ENCODE measurements at regions not wholly inside any gene's neighbourhood (a gene's known extent, or its start where the extent isn't known, plus 50 kb on each side); places are given as distances from the start of the nearest gene placed in this dataset.
"Not testable (repeated sequence)": the region's sequence is repeated elsewhere in the genome, so short reads cannot be mapped to it uniquely, and the experiment has no call there.

DNA sequence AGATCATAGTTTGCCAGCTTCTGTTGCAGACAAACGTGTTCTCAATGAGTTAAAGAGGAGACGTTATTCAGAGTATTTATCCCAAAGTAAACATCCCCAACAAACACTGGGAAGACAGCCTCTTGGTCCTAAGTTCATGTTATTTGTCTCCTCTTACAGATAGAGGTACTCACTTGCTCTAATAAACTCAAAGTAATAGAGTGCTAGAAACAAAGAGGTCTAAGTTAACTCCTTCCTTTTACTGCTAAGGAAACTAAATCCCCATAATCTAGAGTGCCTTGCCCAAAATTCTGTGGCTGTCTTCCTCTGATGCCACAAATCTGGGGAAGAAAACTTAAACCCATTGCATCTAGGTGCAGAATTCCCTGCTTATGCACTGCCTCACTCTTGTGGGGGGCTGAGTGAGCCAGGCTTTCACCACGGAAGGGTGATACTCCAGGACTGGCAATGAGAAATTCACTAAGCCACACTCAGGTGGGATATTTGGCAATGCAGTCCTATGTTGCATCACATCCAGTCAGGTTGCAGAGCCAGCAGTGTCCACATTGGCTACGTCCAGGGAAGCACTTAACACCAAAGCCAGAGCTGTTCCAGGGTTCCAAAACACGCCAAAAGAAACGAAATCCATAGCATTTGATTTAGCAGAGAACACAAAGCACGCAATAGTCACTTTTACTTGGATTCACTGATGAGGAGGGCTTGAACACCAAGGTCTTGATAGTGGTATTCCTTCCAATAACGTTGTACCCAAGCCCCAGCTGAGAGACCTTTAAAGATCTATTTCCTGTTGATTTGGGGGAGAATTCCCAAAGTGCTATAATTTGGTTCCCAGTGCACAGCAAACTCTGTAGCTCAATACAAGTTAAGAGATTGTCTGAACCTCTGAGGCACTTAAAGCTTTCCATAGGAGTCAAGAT lies 81.0 kb upstream of the FOXQ1 start:
- DNase-seq (ENCODE audit: low read depth) = no peak

- DNase-seq (ENCODE audit: low read depth) = no peak
These were observed 81.6 kb upstream of the FOXQ1 start for GRCh38 chr6:1230281-1230680.

DNA sequence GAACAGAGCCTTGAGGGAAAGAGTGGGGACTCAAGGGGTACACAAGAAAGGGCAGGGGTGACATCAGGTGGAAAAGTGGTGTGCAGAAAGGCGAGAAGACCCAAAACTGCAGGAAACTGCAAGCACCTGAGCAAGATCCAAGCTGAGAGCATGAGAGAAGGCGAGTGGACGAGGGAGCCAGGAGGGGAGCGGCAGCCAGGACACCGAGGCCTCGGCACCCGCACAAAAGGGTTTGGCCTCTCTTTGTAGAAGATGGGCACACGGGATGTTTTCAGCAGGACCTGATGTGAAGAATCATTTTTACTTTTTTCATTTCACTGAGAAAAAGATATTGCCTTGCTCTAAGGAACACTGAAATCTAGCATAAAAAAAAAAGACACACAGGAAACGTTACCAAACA lies 82.1 kb upstream of the FOXQ1 start:
- no peak for DNase-seq (ENCODE audit: low read depth)

DNA sequence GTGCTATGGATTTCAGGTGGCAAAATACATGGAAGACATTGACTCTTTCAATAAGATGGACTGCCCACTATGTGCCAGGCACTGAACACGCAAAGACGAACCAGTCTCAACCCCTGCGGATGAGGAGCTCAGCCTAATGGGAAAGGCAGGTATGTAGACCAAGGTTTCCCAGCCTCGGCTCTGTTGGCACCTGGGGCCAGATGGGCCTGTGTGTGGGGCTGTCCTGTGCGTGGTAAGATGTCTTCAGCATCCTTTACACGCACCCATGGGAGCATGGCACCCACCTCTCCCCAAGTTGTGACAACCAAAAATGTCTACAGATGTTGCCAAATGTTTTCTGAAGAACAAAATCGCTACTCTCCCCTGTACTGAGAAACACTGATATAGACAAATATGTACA lies 82.6 kb upstream of the FOXQ1 start:
- no peak for DNase-seq (ENCODE audit: low read depth)

- DNase-seq (ENCODE audit: low read depth) = no peak
These were observed 83.1 kb upstream of the FOXQ1 start for GRCh38 chr6:1228754-1229191.

- no peak for DNase-seq (ENCODE audit: low read depth)
These were observed 83.8 kb upstream of the FOXQ1 start for GRCh38 chr6:1227935-1228753.

GRCh38 chr6:1227600-1227934 lies 84.3 kb upstream of the FOXQ1 start:
- no peak for DNase-seq (ENCODE audit: low read depth)

GRCh38 chr6:1226277-1227099 lies 85.4 kb upstream of the FOXQ1 start:
- no peak for DNase-seq (ENCODE audit: low read depth)

- no peak for DNase-seq (ENCODE audit: low read depth)
These were observed 87.4 kb upstream of the FOXQ1 start for GRCh38 chr6:1224514-1224913.

GRCh38 chr6:1222728-1223595 lies 88.9 kb upstream of the FOXQ1 start:
- peak; percentile 32 for DNase-seq (ENCODE audit: low read depth)

GRCh38 chr6:1217396-1217795 lies 94.5 kb upstream of the FOXQ1 start:
- no peak for DNase-seq (ENCODE audit: low read depth)

- DNase-seq (ENCODE audit: low read depth) = no peak
These were observed 95.4 kb upstream of the FOXQ1 start for GRCh38 chr6:1216488-1216974.

DNA sequence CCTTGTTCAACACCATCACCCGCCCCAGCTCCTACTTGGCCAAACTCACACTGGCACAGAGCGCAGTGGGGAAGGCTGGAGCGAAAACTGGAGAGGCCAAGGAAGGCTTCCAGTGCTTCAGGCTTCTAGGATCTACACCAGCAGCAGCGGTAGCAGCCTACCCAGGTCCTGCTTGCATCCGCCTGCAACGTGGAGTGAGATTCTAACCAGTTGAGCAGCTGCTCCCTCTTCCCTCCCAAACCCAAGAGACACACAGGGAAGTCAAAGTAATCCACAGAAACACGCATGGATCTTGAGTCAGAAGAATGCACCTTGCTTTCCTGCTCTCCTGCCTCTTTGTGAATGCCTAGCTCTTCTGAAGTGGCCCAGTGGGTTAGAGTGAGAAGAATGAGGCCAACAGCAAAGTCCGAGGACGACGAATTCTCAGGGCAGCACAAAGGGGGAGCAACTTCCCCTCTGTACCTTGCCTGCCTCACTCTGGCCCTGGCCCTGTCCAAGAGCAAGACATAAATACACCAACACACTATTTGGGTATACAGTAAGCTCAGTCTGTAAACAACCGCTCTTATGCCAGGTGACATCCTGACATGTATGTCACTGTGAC lies 95.9 kb upstream of the FOXQ1 start:
- DNase-seq (ENCODE audit: low read depth) = no peak

DNA sequence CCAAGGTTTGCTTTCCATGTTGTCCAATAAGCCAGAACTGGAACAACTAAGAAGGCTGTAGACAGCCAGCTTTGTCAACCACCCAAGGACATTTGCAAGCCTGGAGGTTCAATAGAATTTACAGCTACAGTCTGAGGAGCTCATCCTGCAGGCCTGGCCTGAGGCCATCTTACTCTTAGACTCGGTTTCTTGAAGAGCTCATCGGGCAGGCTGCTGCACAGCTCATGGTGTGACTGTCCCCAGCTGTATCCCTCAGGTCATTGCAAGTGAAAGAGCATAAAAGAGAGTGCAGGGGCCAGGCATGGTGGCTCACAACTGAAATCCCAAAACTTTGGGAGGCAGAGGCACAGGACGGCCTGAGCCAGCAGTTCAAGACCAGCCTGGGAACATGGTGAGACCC lies 96.9 kb upstream of the FOXQ1 start:
- DNase-seq (ENCODE audit: low read depth) = no peak

- DNase-seq (ENCODE audit: low read depth) = no peak
These were observed 99.0 kb upstream of the FOXQ1 start for GRCh38 chr6:1212919-1213318.

DNA sequence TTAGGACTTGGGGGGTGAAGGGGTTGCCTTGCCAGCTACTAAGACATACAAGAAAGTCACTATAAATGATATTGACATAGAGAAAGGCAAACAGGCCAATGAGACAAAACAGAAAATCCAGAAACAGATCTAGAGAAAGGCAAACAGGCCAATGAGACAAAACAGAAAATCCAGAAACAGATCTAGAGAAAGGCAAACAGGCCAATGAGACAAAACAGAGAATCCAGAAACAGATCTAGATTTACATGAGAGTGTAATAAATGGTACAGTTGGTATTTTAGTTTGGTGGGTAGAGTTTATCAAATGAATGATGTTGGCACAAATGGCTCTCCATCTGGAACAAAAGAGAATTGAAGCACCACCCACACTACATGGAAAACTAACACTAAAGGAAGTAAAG lies 99.8 kb upstream of the FOXQ1 start:
- not testable (repeated sequence) for DNase-seq (ENCODE audit: low read depth)

DNA sequence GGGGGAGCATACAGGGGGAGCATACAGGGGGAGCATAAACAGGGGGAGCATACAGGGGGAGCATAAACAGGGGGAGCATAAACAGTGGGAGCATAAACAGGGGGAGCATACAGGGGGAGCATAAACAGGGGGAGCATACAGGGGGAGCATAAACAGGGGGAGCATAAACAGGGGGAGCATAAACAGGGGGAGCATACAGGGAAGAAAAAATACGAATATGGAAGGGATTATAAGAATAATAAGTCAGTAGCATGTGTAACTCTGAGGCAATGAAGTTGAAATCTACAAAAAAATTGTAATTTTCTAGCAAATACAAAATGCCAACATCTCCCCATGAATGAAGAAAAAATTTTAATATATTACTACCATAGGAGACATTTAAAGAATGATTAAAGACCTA lies 101.3 kb upstream of the FOXQ1 start:
- DNase-seq (ENCODE audit: low read depth) = not testable (repeated sequence)

- DNase-seq (ENCODE audit: low read depth) = peak; percentile 18
These were observed 103.0 kb upstream of the FOXQ1 start for GRCh38 chr6:1208876-1209275.

DNA sequence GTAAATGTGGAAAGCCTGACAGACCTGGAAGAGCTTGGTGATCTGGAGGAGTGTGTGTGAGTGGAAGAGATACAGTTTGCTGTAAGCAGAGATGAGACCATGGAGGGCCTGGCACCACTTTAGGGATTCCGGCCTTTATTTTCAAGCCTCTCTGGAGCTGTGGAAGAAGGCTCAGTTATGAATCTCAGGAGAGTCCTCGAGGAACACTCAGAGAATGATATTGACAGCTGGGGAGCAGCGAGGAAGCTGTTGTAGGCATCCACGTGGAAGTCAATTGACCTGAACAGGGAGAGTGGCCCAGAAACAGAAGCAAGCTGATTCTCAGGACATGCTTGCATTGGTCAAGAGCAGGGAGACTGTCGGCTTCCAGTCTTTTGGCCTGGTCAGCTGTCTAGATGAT lies 108.4 kb upstream of the FOXQ1 start:
- no peak for DNase-seq (ENCODE audit: low read depth)

- no peak for DNase-seq (ENCODE audit: low read depth)
These were observed 109.7 kb upstream of the FOXQ1 start for GRCh38 chr6:1202201-1202600.

All from HT1080 (cell line).